ENCODE measurements at regions not wholly inside any gene's neighbourhood (a gene's known extent, or its start where the extent isn't known, plus 50 kb on each side); places are given as distances from the start of the nearest gene placed in this dataset.
A peak's percentile ranks its signal among the peaks of the same experiment; 100 is the strongest.

- Histone ChIP-seq H3K4me3 (ENCODE audit: low read depth in 1 of 3, low read length in 3 of 3) (no peak overlapping the region), H3K27ac (ENCODE audit: low read depth in 1 of 2, low read length in 2 of 2) (no peak overlapping the region), H3K9me3 (ENCODE audit: control insufficient read depth in 4 of 4, low read length in 3 of 4) (no peaks in the 10 kb centered on the region), H3K9ac (ENCODE audit: low read depth in 1 of 2, low read length in 2 of 2) (no peak overlapping the region), H3K4me1 (ENCODE audit: control insufficient read depth in 4 of 4, insufficient read depth in 4 of 4, low read length in 3 of 4) (no peaks in the 10 kb centered on the region), H3K27me3 (ENCODE audit: control insufficient read depth in 4 of 4, insufficient read depth in 4 of 4, low read length in 3 of 4) (no peaks in the 10 kb centered on the region), H3K36me3 (ENCODE audit: control insufficient read depth in 4 of 4, insufficient read depth in 3 of 4, low read depth in 1 of 4, low read length in 3 of 4) (no peaks in the 10 kb centered on the region)
- TF ChIP-seq ZBTB33 (IDR thresholded peaks at IDR 0.05) (no peak), FOXA2 (IDR thresholded peaks at IDR 0.05) (no peak), ATF3 (IDR thresholded peaks at IDR 0.05) (no peak), HNF4G (IDR thresholded peaks at IDR 0.05) (no peak), RAD21 (IDR thresholded peaks at IDR 0.05) (no peak), FOXA1 (IDR thresholded peaks at IDR 0.05) (no peak), JUND (IDR thresholded peaks at IDR 0.05) (no peak), SP1 (IDR thresholded peaks at IDR 0.05) (no peak), REST (IDR thresholded peaks at IDR 0.05) (no peak), MAX (IDR thresholded peaks at IDR 0.05) (no peak), CTCF (IDR thresholded peaks at IDR 0.05; ENCODE audit: low read depth, low read length, missing input control) (no peak), YY1 (IDR thresholded peaks at IDR 0.05) (no peak), GABPA (IDR thresholded peaks at IDR 0.05 in 1 of 2, conservative IDR thresholded peaks at IDR 0.05 in 1 of 2) (no peak), EGR1 (IDR thresholded peaks at IDR 0.05; ENCODE audit: low read depth in 2 of 2) (no peak), TAF1 (conservative IDR thresholded peaks at IDR 0.05) (no peak), HNF4A (conservative IDR thresholded peaks at IDR 0.05) (no peak), RXRA (IDR thresholded peaks at IDR 0.05) (no peak), NR2F2 (IDR thresholded peaks at IDR 0.05) (no peak)
- 89% methylated on average over 2 of the region's 2 CpGs for WGBS
- DNase-seq (ENCODE audit: low spot score): peak; percentile 6
Measured at GRCh38 chr1:30188999-30189398, 534.4 kb downstream of the MATN1 start.
